HG03520 (cell line): ENCODE measurements at regions not wholly inside any gene's neighbourhood (a gene's known extent, or its start where the extent isn't known, plus 50 kb on each side); places are given as distances from the start of the nearest gene placed in this dataset.

Source experiments
- ATAC-seq: cut with Tn5 transposase; IDR thresholded peaks from one replicate; pipeline ENCODE4 v1.9.1; 2021; ENCODE audit warnings: mild to moderate bottlenecking, moderate library complexity; ENCODE audit not compliant: unreplicated experiment

GRCh38 chr12:69095765-69096477 lies 143.4 kb upstream of the CPSF6 start:
- ATAC-seq: no peak

GRCh38 chr12:69096669-69097335 lies 142.6 kb upstream of the CPSF6 start:
- no peak for ATAC-seq

- no peak for ATAC-seq
Observed at GRCh38 chr12:69097619-69098368, 141.6 kb upstream of the CPSF6 start.

GRCh38 chr12:69099201-69099837 lies 140.1 kb upstream of the CPSF6 start:
- ATAC-seq: no peak

- ATAC-seq: no peak
Observed at GRCh38 chr12:69101505-69101904, 137.9 kb upstream of the CPSF6 start.

GRCh38 chr12:69102856-69103255 lies 136.5 kb upstream of the CPSF6 start:
- no peak for ATAC-seq

GRCh38 chr12:69105101-69105962 lies 134.0 kb upstream of the CPSF6 start:
- ATAC-seq: no peak

- ATAC-seq: no peak
Observed at GRCh38 chr12:69106482-69107118, 132.8 kb upstream of the CPSF6 start.

- no peak for ATAC-seq
Observed at GRCh38 chr12:69107541-69107940, 131.8 kb upstream of the CPSF6 start.

- no peak for ATAC-seq
Observed at GRCh38 chr12:69108037-69108436, 131.3 kb upstream of the CPSF6 start.

GRCh38 chr12:69112616-69113015 lies 126.8 kb upstream of the CPSF6 start:
- ATAC-seq: no peak

- no peak for ATAC-seq
Observed at GRCh38 chr12:69115099-69115498, 124.3 kb upstream of the CPSF6 start.

- no peak for ATAC-seq
Observed at GRCh38 chr12:69115951-69116350, 123.4 kb upstream of the CPSF6 start.

GRCh38 chr12:69117566-69118266 lies 121.7 kb upstream of the CPSF6 start:
- no peak for ATAC-seq

GRCh38 chr12:69118516-69118915 lies 120.9 kb upstream of the CPSF6 start:
- no peak for ATAC-seq

GRCh38 chr12:69119770-69120169 lies 119.6 kb upstream of the CPSF6 start:
- ATAC-seq: no peak

- ATAC-seq: no peak
Observed at GRCh38 chr12:69120354-69120753, 119.0 kb upstream of the CPSF6 start.

- no peak for ATAC-seq
Observed at GRCh38 chr12:69123311-69123710, 116.1 kb upstream of the CPSF6 start.

- ATAC-seq: no peak
Observed at GRCh38 chr12:69123919-69124638, 115.3 kb upstream of the CPSF6 start.
